HL-60 (cell line): ENCODE measurements at regions not wholly inside any gene's neighbourhood (a gene's known extent, or its start where the extent isn't known, plus 50 kb on each side); places are given as distances from the start of the nearest gene placed in this dataset.

Source experiments
- GABPA ChIP-seq: IDR thresholded peaks from 2 replicates; pipeline ENCODE4 v1.6.1; 2012; ENCODE audit warnings: low read depth
- POLR2AphosphoS5 ChIP-seq: IDR thresholded peaks from 2 replicates; pipeline ENCODE4 v1.6.1; 2012; ENCODE audit warnings: low read depth
- REST ChIP-seq: IDR thresholded peaks from 2 replicates; pipeline ENCODE4 v1.6.1; 2012; ENCODE audit warnings: low read depth; ENCODE audit not compliant: insufficient replicate concordance
- SPI1 ChIP-seq: IDR thresholded peaks from 2 replicates; pipeline ENCODE4 v1.6.1; 2012; ENCODE audit warnings: low read depth, mild to moderate bottlenecking, borderline replicate concordance
- TF ChIP-seq, protein P1 (sequence below): IDR thresholded peaks from one replicate; pipeline ENCODE4 v1.5.1; 2011; ENCODE audit warnings: low read length, control low read depth, inconsistent platforms; ENCODE audit not compliant: insufficient read depth

GRCh38 chr5:9869616-9870288, 239.6 kb upstream of the TAS2R1 start:
- TF ChIP-seq REST (no peak), GABPA (no peak), POLR2AphosphoS5 (no peak), SPI1 (no peak)
- TF ChIP-seq, protein P1, sequence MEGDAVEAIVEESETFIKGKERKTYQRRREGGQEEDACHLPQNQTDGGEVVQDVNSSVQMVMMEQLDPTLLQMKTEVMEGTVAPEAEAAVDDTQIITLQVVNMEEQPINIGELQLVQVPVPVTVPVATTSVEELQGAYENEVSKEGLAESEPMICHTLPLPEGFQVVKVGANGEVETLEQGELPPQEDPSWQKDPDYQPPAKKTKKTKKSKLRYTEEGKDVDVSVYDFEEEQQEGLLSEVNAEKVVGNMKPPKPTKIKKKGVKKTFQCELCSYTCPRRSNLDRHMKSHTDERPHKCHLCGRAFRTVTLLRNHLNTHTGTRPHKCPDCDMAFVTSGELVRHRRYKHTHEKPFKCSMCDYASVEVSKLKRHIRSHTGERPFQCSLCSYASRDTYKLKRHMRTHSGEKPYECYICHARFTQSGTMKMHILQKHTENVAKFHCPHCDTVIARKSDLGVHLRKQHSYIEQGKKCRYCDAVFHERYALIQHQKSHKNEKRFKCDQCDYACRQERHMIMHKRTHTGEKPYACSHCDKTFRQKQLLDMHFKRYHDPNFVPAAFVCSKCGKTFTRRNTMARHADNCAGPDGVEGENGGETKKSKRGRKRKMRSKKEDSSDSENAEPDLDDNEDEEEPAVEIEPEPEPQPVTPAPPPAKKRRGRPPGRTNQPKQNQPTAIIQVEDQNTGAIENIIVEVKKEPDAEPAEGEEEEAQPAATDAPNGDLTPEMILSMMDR: no peak
